ENCODE measurements at regions not wholly inside any gene's neighbourhood (a gene's known extent, or its start where the extent isn't known, plus 50 kb on each side); places are given as distances from the start of the nearest gene placed in this dataset.

GRCh38 chr15:67914028-67914427, 74.2 kb upstream of the RNU6-1 start:
- TF ChIP-seq, protein P1, sequence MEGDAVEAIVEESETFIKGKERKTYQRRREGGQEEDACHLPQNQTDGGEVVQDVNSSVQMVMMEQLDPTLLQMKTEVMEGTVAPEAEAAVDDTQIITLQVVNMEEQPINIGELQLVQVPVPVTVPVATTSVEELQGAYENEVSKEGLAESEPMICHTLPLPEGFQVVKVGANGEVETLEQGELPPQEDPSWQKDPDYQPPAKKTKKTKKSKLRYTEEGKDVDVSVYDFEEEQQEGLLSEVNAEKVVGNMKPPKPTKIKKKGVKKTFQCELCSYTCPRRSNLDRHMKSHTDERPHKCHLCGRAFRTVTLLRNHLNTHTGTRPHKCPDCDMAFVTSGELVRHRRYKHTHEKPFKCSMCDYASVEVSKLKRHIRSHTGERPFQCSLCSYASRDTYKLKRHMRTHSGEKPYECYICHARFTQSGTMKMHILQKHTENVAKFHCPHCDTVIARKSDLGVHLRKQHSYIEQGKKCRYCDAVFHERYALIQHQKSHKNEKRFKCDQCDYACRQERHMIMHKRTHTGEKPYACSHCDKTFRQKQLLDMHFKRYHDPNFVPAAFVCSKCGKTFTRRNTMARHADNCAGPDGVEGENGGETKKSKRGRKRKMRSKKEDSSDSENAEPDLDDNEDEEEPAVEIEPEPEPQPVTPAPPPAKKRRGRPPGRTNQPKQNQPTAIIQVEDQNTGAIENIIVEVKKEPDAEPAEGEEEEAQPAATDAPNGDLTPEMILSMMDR (IDR thresholded peaks at IDR 0.05), result no peak
- no peak for TF ChIP-seq POLR2A (IDR thresholded peaks at IDR 0.05)
